Fibroblast of gingiva (primary cell): ENCODE measurements at regions not wholly inside any gene's neighbourhood (a gene's known extent, or its start where the extent isn't known, plus 50 kb on each side); places are given as distances from the start of the nearest gene placed in this dataset.
"Not testable (repeated sequence)": the region's sequence is repeated elsewhere in the genome, so short reads cannot be mapped to it uniquely, and the experiment has no call there.

Source experiments
- DNase-seq: peaks from one replicate; pipeline ENCODE4 v3.0.0-alpha.2; 2011; ENCODE audit warnings: low read depth

DNA sequence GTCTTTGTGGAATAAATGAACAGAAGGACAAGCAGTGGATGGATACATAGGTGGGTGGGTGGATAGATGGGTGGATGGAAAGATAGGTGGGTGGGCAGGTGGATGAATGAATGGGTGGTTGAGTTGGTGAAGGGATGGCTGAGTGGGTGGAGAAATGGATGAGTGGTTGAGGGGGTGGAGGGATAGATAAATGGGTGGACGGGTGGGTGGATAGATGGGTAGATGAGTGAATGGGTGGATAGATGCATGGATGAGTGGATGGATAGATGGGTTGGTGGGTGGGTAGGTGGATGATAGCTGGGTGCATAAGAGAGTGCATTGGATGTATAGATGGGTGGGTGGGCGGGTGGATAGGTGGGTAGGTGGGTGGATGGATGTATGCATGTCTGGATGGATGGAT is 63.5 kb downstream of the UNC93B1 start:
- DNase-seq = not testable (repeated sequence)

- not testable (repeated sequence) for DNase-seq
Observed at GRCh38 chr11:67938964-67939363, 64.9 kb downstream of the UNC93B1 start.

DNA sequence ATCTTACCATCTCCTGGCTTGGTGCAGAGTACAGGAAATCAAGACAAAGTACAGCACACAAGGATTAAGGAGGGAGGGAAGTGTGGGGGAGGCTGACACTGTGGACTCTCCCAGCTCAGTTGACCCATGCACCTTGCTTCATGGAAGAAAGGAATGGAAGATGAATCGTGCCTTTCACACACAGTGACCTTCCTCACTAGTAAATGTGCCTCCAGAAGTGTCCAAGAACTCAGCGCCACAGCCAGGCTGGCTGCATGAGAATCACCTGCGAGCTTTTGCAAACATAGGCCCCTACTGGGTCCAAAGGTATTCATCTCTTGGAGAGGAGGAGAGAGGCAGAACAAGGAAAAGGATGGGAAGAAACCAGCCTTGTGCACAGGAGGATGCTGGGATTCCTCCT is 65.5 kb downstream of the UNC93B1 start:
- DNase-seq = not testable (repeated sequence)

GRCh38 chr11:67923565-67923964 is 80.3 kb downstream of the UNC93B1 start:
- DNase-seq = not testable (repeated sequence)

- DNase-seq = not testable (repeated sequence)
Observed at GRCh38 chr11:67920546-67920945, 83.4 kb downstream of the UNC93B1 start.

- not testable (repeated sequence) for DNase-seq
Observed at GRCh38 chr11:67912184-67912583, 91.7 kb downstream of the UNC93B1 start.

- not testable (repeated sequence) for DNase-seq
Observed at GRCh38 chr11:67911211-67911610, 92.7 kb downstream of the UNC93B1 start.

DNA sequence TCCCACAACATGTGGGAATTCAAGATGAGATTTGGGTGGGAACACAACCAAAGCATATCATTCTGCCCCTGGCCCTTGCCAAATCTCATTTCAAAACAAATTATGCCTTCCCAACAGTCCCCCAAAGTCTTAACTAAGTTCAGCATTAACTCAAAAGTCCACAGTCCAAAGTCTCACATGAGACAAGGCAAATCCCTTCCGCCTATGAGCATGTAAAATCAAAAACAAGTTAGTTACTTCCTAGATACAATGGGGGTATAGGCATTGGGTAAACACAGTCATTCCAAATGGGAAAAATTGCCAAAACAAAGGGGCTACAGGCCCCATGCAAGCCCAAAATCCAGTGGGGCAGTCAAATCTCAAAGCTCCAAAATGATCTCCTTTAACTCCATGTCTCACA is 93.1 kb downstream of the UNC93B1 start:
- DNase-seq = not testable (repeated sequence)

GRCh38 chr11:67906969-67907368 is 96.9 kb downstream of the UNC93B1 start:
- DNase-seq = not testable (repeated sequence)

DNA sequence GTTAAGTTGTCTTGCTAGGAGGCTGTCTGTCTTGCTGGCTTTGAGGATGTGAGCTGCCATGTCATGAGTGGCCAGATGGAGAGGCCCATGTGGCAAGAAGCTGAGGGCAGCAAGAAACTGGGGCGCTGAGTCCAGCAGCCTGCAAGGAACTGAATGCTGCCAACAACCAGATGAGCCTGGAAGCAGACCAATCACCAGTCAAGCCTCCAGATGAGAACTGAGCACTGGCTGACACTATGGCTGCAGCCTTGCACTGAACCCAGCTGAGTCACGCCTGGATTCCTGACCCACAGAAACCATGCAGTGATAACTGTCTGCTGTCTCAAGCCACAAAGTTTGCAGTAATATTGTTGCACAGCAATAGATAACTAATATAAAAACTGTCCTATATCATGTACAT is 104.4 kb downstream of the UNC93B1 start:
- DNase-seq = peak; percentile 3

DNA sequence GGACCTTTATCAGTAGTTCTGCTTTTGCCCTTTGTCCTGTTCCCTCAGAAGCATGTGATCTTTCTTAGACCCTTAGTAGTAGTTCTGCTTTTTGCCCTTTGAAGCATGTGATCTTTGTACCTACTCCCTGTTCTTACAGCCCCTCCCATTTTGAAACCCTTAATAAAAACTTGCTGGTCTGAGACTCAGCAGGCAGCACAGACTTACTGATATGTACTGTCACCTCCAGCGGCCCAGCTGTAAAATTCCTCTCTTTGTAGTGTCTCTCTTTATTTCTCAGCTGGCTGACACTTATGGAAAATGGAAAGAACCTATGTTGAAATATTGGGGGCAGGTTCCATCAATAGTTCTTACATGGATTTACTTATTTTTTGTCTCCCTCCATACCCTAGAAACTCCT is 110.4 kb downstream of the UNC93B1 start:
- DNase-seq = not testable (repeated sequence)

GRCh38 chr11:67889646-67890045 is 114.3 kb downstream of the UNC93B1 start:
- DNase-seq = not testable (repeated sequence)

DNA sequence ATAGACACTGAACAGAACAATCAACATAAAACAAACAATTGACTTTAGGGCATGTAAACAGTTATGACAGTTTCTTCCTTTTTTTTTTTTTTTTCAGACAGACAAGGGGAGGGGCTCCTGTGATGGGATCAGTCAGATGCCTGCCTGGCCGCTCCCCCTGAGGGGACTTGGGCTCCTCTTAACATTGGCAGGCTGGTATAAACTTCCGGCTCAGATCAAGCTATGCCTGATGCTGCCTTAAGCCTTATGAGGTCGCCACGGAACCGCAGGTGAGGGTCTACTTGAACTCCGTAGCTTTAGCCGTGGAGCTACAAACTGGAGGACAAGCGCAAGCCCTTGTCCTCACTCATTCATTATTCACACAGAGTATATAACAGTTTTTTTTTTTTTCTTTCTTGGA is 115.8 kb downstream of the UNC93B1 start:
- DNase-seq = not testable (repeated sequence)

GRCh38 chr11:67886672-67887071 is 117.2 kb downstream of the UNC93B1 start:
- DNase-seq = not testable (repeated sequence)

DNA sequence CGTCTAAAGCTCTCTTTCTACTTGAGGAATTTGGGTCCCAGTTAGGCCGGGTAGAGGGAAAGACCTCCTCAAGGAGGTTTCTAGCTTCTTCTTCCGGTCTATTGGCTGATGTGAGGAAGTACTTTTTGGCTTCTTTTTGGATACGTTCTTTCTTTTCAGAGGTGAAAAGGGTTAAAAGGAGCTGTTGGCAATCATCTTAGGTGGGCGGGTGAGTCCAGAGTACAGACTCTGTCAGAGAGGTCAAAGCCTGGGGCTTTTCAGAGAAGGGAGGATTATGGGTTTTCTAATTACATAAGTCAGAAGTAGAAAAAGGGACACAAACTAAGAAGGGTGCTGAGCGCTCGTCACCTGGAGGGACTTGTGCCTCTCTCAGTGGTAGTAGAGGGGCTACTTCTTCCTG is 117.7 kb downstream of the UNC93B1 start:
- not testable (repeated sequence) for DNase-seq

DNA sequence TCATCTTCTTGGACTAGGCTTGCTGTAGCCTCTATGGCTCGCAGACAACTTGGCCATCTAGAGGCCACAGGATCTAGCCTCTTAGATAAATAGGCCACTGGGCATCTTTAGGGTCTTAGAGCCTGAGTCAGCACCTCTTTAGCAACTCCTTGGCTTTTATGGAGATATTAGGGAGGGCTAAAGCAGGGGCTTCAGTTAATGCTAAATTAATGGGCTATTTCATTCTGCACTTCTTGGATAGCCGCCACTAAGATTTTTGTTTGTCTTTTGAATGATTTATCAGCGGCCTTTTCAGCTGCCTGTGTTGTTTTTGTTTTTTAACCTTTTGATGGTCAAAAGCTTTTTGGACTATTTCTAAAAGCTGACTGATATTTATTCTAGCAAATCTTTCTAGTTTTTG is 118.3 kb downstream of the UNC93B1 start:
- DNase-seq = not testable (repeated sequence)

- not testable (repeated sequence) for DNase-seq
Observed at GRCh38 chr11:67884761-67885558, 118.9 kb downstream of the UNC93B1 start.

GRCh38 chr11:67884073-67884757 is 119.7 kb downstream of the UNC93B1 start:
- DNase-seq = not testable (repeated sequence)

GRCh38 chr11:67882304-67882703 is 121.6 kb downstream of the UNC93B1 start:
- DNase-seq = not testable (repeated sequence)

DNA sequence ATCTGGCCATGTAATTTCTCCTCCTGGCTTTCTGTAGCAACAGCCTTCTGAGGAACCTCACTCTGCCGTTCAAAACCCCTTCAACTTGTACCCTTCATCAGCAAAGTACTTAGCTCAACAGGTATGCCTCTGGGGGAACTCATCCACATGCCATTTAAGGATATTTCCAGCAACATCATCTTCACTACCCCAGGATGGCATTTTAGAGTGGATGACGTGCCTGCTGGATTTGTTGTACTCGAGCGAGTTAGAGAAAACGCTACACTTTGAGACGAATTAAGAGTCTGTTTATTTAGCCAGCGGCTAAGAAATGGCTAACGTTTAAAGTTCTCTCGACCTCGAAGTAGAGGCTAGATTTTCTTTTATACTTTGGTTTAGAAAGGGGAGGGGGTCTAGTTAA is 122.1 kb downstream of the UNC93B1 start:
- not testable (repeated sequence) for DNase-seq

- not testable (repeated sequence) for DNase-seq
Observed at GRCh38 chr11:67880594-67881196, 123.2 kb downstream of the UNC93B1 start.

DNA sequence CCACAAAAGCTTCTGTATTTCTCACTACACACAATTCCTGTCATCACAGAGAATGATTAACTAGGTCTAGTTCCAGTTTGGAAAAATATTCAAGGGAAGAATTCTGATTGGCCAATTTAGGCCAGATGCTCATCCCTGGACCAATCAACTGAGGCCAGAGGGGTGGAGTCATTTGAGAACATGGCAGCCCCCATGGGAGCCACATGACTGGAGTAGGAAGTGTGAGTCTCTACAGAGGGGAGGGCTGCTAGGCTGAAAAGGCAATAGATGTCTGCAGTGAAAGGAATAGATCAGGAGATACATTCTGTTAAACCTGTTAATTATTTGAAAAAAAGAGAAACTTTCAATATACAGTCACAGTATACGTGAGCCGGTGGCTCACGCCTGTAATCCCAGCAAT is 125.2 kb downstream of the UNC93B1 start:
- not testable (repeated sequence) for DNase-seq

- DNase-seq = not testable (repeated sequence)
Observed at GRCh38 chr11:67877316-67877715, 126.6 kb downstream of the UNC93B1 start.
